A673 (cell line): ENCODE measurements at regions not wholly inside any gene's neighbourhood (a gene's known extent, or its start where the extent isn't known, plus 50 kb on each side); places are given as distances from the start of the nearest gene placed in this dataset.

Experiments used
- EZH2 ChIP-seq: fragments of 200-600 bp; sonication (generic); IDR thresholded peaks from 2 replicates; pipeline ENCODE4 v1.6.1; 2017; ENCODE audit warnings: borderline replicate concordance, low read depth, mild to moderate bottlenecking, mixed read lengths, antibody characterized with exemption, low read length; ENCODE audit not compliant: poor library complexity, severe bottlenecking
- TF ChIP-seq, protein P1 (sequence below): fragments of 300-800, 200-600 bp; sonication (generic); conservative IDR thresholded peaks from 2 replicates; pipeline ENCODE4 v1.5.1; 2017; ENCODE audit warnings: low read depth, mild to moderate bottlenecking, antibody characterized with exemption, low read length, moderate library complexity, mixed read lengths

DNA sequence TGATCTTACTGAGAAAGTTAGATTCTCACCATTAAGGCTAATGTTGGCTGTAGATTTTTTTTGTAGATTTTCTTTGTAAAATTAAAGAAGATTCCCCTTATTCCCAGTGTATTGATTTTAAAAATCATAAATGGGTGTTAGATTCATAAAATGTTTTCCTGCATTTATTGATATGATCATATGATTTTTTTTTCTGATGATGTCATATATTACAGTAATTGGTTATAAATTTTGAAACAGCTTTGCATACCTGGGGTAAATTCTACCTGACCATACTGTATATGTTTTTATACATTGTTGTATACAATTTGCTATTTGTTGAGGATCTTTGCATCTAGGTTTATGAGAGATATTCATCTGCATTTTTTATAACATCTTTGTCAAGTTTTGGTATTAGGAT, 880.3 kb upstream of the GRIA3 start:
- TF ChIP-seq, protein P1, sequence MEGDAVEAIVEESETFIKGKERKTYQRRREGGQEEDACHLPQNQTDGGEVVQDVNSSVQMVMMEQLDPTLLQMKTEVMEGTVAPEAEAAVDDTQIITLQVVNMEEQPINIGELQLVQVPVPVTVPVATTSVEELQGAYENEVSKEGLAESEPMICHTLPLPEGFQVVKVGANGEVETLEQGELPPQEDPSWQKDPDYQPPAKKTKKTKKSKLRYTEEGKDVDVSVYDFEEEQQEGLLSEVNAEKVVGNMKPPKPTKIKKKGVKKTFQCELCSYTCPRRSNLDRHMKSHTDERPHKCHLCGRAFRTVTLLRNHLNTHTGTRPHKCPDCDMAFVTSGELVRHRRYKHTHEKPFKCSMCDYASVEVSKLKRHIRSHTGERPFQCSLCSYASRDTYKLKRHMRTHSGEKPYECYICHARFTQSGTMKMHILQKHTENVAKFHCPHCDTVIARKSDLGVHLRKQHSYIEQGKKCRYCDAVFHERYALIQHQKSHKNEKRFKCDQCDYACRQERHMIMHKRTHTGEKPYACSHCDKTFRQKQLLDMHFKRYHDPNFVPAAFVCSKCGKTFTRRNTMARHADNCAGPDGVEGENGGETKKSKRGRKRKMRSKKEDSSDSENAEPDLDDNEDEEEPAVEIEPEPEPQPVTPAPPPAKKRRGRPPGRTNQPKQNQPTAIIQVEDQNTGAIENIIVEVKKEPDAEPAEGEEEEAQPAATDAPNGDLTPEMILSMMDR = no peak
- TF ChIP-seq EZH2 = no peak
